CD4-positive, alpha-beta T cell treated with Interleukin-6 for 4 hours (primary cell): ENCODE measurements at regions not wholly inside any gene's neighbourhood (a gene's known extent, or its start where the extent isn't known, plus 50 kb on each side); places are given as distances from the start of the nearest gene placed in this dataset.
"Not testable (repeated sequence)": the region's sequence is repeated elsewhere in the genome, so short reads cannot be mapped to it uniquely, and the experiment has no call there.

ENCODE experiments used
- DNase-seq: peaks from one replicate; pipeline ENCODE4 v3.0.0-alpha.2; 2020; ENCODE audit warnings: mixed read lengths

DNA sequence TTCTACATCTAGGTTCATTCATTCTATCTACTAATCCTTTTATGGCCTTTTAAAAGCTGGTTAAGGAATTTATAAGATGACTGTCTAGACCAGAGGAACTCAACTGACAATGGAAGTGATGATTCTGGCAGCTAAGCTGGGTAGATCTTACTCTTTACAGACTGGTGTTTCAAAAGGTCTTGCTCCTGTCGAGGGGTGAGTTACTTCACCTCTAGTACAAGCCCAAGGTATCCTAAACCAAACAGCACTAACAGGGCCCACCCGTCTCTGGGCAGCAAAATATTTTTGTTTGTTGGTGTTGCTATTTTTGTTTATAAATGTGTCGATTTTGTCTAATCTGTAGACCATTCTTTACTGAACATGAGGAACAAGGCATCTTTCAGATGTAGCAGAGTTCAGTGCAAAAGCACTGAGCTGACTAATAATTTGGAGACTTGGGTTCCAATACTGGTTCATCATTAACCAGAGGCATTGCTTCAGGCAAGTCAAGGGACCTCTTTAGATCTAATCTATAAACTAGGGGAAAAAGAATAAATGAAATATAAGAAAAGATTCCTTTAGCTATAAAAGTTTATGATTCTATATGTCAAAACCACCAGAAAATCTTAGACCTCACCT is 90.3 kb upstream of the FRG1 start:
- no peak for DNase-seq

DNA sequence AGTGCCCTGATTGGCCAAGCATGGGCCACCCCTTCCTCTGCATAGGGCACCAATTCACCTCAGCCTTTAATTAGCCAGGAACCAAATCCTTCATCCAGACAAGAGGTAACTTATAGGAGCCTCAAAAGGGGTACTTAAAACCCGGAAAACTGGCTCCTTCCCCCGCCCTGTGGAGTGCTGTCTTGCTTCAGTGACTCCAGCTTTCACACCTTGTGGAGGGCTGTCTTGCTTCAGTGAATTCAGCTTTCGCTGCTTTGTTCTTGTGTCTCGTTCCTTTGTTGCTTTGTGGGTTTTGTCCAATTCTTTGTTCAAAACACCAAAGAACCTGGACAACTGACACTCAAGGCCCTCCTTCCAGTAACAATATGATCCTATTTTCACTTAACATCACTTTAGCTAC is 82.2 kb upstream of the FRG1 start:
- DNase-seq: no peak

DNA sequence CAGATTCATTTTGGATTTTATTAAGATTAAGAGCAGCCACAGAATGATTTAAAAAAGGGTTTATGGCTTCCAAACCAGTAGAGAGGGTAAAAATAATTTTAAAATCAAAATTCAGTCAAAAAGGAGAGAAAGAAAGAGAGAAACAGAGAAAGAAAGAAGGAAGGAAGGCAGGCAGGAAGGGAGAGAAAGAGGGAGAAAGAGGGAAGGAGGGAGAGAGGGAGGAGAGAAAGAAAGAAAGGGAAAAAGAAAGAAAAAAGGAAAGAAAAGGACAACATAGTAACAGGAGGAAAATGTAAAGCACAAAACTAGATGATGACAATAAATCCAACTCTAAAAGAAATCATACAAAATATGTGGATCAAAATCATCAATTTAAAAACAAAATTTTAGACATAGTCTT is 79.6 kb upstream of the FRG1 start:
- DNase-seq: no peak

DNA sequence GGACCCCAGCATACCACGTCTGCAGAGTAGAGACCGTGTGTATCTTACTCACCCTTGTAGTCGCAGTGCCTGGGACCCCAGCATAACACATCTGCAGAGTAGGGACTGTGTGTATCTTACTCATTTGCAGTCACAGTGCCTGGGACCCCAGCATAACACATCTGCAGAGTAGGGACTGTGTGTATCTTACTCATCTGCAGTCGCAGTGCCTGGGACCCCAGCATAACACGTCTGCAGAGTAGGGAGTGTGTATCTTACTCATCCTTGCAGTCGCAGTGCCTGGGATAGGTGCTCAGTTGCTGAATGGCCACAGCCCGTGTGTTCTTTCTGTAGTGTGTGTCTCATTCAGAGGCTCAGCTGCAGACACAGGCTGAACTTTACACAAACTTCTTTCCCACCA is 71.4 kb upstream of the FRG1 start:
- no peak for DNase-seq

DNA sequence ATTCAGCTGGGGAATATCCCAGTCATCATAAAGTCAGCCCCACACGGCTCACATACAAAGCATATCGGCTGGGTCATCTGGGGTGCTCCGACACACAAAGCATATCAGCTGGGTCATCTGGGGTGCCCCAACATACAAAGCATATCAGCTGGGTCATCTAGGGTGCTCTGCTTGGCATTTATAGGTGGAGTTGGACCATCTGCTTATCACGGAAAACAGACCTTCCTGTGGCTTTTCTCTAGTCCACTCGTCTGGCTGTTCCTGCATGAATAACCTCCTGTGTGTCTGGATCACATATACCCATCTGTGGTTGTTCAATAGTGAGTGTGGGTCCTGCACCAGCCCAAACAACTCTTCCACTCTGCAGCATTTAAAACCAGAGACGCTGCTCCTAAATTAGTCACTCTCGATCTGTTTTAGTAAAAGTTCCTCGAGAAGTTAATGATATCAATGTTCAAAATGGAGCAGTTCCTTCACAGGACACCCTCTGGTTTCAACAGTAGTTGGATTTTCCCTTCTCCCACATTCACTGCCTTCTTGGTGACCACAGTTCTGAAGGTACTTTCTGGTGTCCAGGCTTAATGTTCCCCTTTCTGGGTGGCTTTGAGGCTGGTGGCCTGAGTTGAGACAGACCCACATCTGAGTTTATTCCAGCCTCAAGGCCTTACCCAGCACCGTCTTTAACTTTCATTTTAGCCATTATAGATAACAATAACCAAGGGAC is 70.0 kb upstream of the FRG1 start:
- no peak for DNase-seq

DNA sequence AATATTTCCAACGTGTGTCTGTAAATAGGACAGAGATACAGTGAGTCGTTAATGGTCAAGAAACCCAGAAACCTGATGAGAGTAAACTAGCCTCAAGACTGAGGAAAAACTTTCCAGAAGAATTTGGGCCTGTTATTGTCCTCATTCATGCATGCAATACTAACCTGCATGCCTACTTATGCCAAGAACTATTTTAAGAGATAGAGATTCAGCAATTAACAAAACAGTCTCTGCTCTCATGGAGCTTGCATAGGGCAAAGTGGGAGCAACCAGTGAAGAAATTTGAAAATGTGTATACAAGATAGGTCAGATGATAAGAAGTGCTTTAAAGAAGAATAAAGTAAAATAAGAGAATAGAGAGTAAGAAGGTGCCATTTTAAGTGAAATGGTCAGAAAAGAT is 66.1 kb upstream of the FRG1 start:
- DNase-seq: no peak

DNA sequence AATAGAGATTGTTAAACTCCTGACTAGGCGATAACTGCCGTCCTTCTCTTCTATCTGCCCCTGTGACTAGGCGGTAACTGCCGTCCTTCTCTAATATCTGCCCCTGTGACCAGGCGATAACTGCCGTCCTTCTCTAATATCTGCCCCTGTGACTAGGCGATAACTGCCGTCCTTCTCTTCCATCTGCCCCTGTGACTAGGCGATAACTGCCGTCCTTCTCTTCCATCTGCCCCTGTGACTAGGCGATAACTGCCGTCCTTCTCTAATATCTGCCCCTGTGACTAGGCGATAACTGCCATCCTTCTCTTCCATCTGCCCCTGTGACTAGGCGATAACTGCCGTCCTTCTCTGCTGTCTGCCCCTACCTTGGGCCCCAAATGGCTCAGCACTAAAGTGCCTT is 59.5 kb upstream of the FRG1 start:
- DNase-seq: not testable (repeated sequence)

DNA sequence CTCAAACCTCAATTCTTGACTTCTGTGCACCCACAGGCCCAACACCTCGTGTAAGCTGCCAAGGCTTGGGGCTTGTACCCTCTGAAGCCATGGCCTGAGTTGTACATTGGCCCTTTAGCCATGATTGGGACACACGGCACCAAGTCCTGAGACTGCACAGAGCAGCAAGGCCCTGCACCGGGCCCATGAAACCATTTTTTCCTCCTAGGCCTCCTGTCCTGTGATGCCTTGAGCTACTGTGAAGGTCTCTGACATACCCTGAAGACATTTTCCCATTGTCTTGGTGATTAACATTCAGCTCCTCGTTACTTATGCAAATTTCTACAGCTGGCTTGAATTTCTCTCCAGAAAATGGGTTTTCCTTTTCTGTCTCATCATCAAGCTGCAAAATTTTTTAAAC is 52.3 kb upstream of the FRG1 start:
- not testable (repeated sequence) for DNase-seq
